ENCODE measurements at regions not wholly inside any gene's neighbourhood (a gene's known extent, or its start where the extent isn't known, plus 50 kb on each side); places are given as distances from the start of the nearest gene placed in this dataset.

GRCh38 chr1:98017184-98017583 is 96.3 kb upstream of the DPYD start:
- no peak for DNase-seq
- no peaks in the 10 kb centered on the region for H3K27me3 ChIP-seq
- H3K4me1 ChIP-seq (replicated peaks in 1 of 2), result no peaks in the 10 kb centered on the region
- H3K36me3 ChIP-seq (replicated peaks in 1 of 2), result no peaks in the 10 kb centered on the region
- intact Hi-C loops (cut with DNase I), result no loop called here
- no peak overlapping the region for H3K4me3 ChIP-seq
- H3K27ac ChIP-seq, result no peak overlapping the region
- TF ChIP-seq CTCF (IDR thresholded peaks at IDR 0.05) (no peak), POLR2A (IDR thresholded peaks at IDR 0.05) (no peak)
- no peaks in the 10 kb centered on the region for H3K9me3 ChIP-seq (replicated peaks in 1 of 3)

GRCh38 chr1:98008373-98008772 is 87.5 kb upstream of the DPYD start:
- intact Hi-C loops (cut with DNase I), result no loop called here

GRCh38 chr1:98005326-98006010 is 84.6 kb upstream of the DPYD start:
- Histone ChIP-seq H3K4me1 (replicated peaks in 1 of 2) (no peaks in the 10 kb centered on the region), H3K9me3 (replicated peaks in 1 of 3) (no peaks in the 10 kb centered on the region), H3K36me3 (replicated peaks in 1 of 2) (no peaks in the 10 kb centered on the region), H3K4me3 (no peak overlapping the region), H3K27ac (no peak overlapping the region), H3K27me3 (peaks cover 5% of the 10 kb centered on the region)
- TF ChIP-seq POLR2A (IDR thresholded peaks at IDR 0.05) (no peak), CTCF (IDR thresholded peaks at IDR 0.05) (no peak)
- no peak for DNase-seq
- intact Hi-C loops (cut with DNase I), result no loop called here

More at GRCh38 chr1:98008373-98008772, 87.5 kb upstream of the DPYD start:
- H3K4me1 ChIP-seq (replicated peaks in 1 of 2), result no peaks in the 10 kb centered on the region
- peaks cover 6% of the 10 kb centered on the region for H3K27me3 ChIP-seq
- no peak overlapping the region for H3K27ac ChIP-seq
- no peak for TF ChIP-seq POLR2A (IDR thresholded peaks at IDR 0.05)
- no peak for TF ChIP-seq CTCF (IDR thresholded peaks at IDR 0.05)
- DNase-seq, result no peak
- H3K4me3 ChIP-seq, result no peak overlapping the region
- no peaks in the 10 kb centered on the region for H3K36me3 ChIP-seq (replicated peaks in 1 of 2)
- H3K9me3 ChIP-seq (replicated peaks in 1 of 3), result no peaks in the 10 kb centered on the region
- 60 to 75% (median 63%) methylated on average over 1 of the region's 1 CpG for WGBS, 4 donors

GRCh38 chr1:98003442-98003841 is 82.6 kb upstream of the DPYD start:
- Histone ChIP-seq H3K36me3 (replicated peaks in 1 of 2) (no peaks in the 10 kb centered on the region), H3K27ac (no peak overlapping the region), H3K4me1 (replicated peaks in 1 of 2) (no peaks in the 10 kb centered on the region), H3K27me3 (no peaks in the 10 kb centered on the region), H3K9me3 (replicated peaks in 1 of 3) (no peaks in the 10 kb centered on the region), H3K4me3 (no peak overlapping the region)
- intact Hi-C loops (cut with DNase I), result no loop called here
- TF ChIP-seq CTCF (IDR thresholded peaks at IDR 0.05) (no peak), POLR2A (IDR thresholded peaks at IDR 0.05) (no peak)
- no peak for DNase-seq
- 35 to 45% (median 38%) methylated on average over 1 of the region's 1 CpG for WGBS, 4 donors

Data from adrenal gland (tissue), 9 donors.